A549 (cell line): ENCODE measurements at regions not wholly inside any gene's neighbourhood (a gene's known extent, or its start where the extent isn't known, plus 50 kb on each side); places are given as distances from the start of the nearest gene placed in this dataset.

Source experiments
- ATAC-seq, 2 experiments: fragments of 200-7000 bp in 1 of 2; fragments of >200 bp in 1 of 2; cut with Nextera tagmentation in 1 of 2; cut with Tn5 transposase in 1 of 2; 3 replicates each; pipeline versions ENCODE4 v1.8.0 to v1.9.1; 2018 to 2020; ENCODE audit warnings: mild to moderate bottlenecking in 1 of 2, moderate library complexity in 1 of 2
- CTCF ChIA-PET: fragments of 300-600 bp; sonication (Branson Sonifier 250); formaldehyde crosslinking; extraction: SDS; loops from one replicate; lab custom pipeline; 2021; ENCODE audit warnings: antibody characterized with exemption, inconsistent platforms; lab: Yijun Ruan, JAX
- POLR2A ChIA-PET: fragments of 350-600 bp; formaldehyde crosslinking; extraction: SDS; loops from one replicate; lab custom pipeline; 2021; ENCODE audit warnings: antibody characterized with exemption, inconsistent platforms; lab: Yijun Ruan, JAX
- DNase-seq, 2 experiments: peaks; one replicate each; pipeline versions ENCODE4 v3.0.0 to v3.0.0-alpha.2; 2011 to 2016; ENCODE audit warnings: low read depth in 1 of 2, low spot score in 1 of 2
- FAIRE-seq: peaks from 2 replicates; lab custom pipeline; 2011; peaks lifted over from hg19 to GRCh38; lab: Jason Lieb, UNC
- H3K27ac ChIP-seq, 2 experiments: fragments of >200 bp; sonication (Bioruptor Twin); formaldehyde crosslinking; 3 replicates each; pipeline ENCODE4 v1.5.1; 2016 to 2017
- H3K4me1 ChIP-seq: fragments of >200 bp; sonication (Bioruptor Twin); formaldehyde crosslinking; 3 replicates; pipeline ENCODE4 v1.6.1; 2016
- H3K4me2 ChIP-seq: fragments of >200 bp; sonication (Bioruptor Twin); formaldehyde crosslinking; 3 replicates; pipeline ENCODE4 v1.6.1; 2016
- H3K4me3 ChIP-seq: fragments of >200 bp; sonication (Bioruptor Twin); formaldehyde crosslinking; 3 replicates; pipeline ENCODE4 v1.5.1; 2016
- H3K9me3 ChIP-seq: fragments of >200 bp; sonication (Bioruptor Twin); formaldehyde crosslinking; 3 replicates; pipeline ENCODE4 v1.6.1; 2016
- BHLHE40 ChIP-seq: IDR thresholded peaks from 2 replicates; pipeline ENCODE4 v1.6.1; 2012; ENCODE audit warnings: low read depth, low read length, inconsistent platforms
- CBX2 ChIP-seq: fragments of 200-600 bp; sonication (generic); IDR thresholded peaks from 2 replicates; pipeline ENCODE4 v1.6.1; 2016; ENCODE audit warnings: low read depth, mild to moderate bottlenecking, borderline replicate concordance
- HOXB5 ChIP-seq: fragments of 250-450 bp; sonication (Bioruptor Pico); IDR thresholded peaks from 2 replicates; pipeline ENCODE4 v1.5.0; 2020; ENCODE audit warnings: mild to moderate bottlenecking, moderate library complexity
- JUN ChIP-seq, 2 experiments: fragments of >200 bp; sonication (Bioruptor Twin); formaldehyde crosslinking; IDR thresholded peaks; 2 replicates in 1 of 2; 3 replicates in 1 of 2; pipeline ENCODE4 v1.6.1; 2016 to 2017
- KDM1A ChIP-seq: fragments of 200-600 bp; sonication (generic); IDR thresholded peaks from 2 replicates; pipeline ENCODE4 v1.6.1; 2016; ENCODE audit warnings: low read depth, mild to moderate bottlenecking
- MAZ ChIP-seq: fragments of 150-350 bp; IDR thresholded peaks from 2 replicates; pipeline ENCODE4 v1.6.1; 2014; ENCODE audit warnings: antibody characterized with exemption, low read depth, low read length, borderline replicate concordance
- POLR2A ChIP-seq: IDR thresholded peaks from 2 replicates; pipeline ENCODE4 v1.6.1; 2012; ENCODE audit warnings: mild to moderate bottlenecking, low read length
- POLR2AphosphoS2 ChIP-seq: conservative IDR thresholded peaks from 2 replicates; pipeline ENCODE4 v1.6.1; 2012; ENCODE audit warnings: low read length, improper control_type of control experiment, inconsistent platforms
- RAD21 ChIP-seq, 2 experiments: fragments of >200 bp in 1 of 2; sonication (Bioruptor Twin) in 1 of 2; formaldehyde crosslinking in 1 of 2; IDR thresholded peaks in 1 of 2; conservative IDR thresholded peaks in 1 of 2; 2 replicates in 1 of 2; 3 replicates in 1 of 2; pipeline ENCODE4 v1.6.1; 2012 to 2018; ENCODE audit warnings: inconsistent platforms in 1 of 2
- RARB ChIP-seq: fragments of 250-450 bp; sonication (Bioruptor Pico); IDR thresholded peaks from 2 replicates; pipeline ENCODE4 v1.8.0; 2021; ENCODE audit warnings: mild to moderate bottlenecking, moderate library complexity
- RFX5 ChIP-seq: fragments of 450-650 bp; IDR thresholded peaks from 2 replicates; pipeline ENCODE4 v1.7.1; 2014; ENCODE audit warnings: antibody characterized with exemption, mild to moderate bottlenecking, moderate library complexity
- RNF2 ChIP-seq: fragments of 200-600 bp; sonication (generic); IDR thresholded peaks from 2 replicates; pipeline ENCODE4 v1.6.1; 2016; ENCODE audit warnings: low read depth, mild to moderate bottlenecking, antibody characterized with exemption, moderate library complexity, borderline replicate concordance
- SMC3 ChIP-seq: fragments of >200 bp; sonication (Bioruptor Twin); formaldehyde crosslinking; IDR thresholded peaks from 3 replicates; pipeline ENCODE4 v1.6.1; 2018; ENCODE audit warnings: inconsistent platforms
- SREBF2 ChIP-seq: fragments of 450-650 bp; IDR thresholded peaks from 2 replicates; pipeline ENCODE4 v1.6.1; 2014; ENCODE audit warnings: mild to moderate bottlenecking, moderate library complexity
- ZFP36 ChIP-seq: fragments of 450-650 bp; IDR thresholded peaks from 2 replicates; pipeline ENCODE4 v1.6.1; 2014; ENCODE audit warnings: borderline replicate concordance; ENCODE audit not compliant: partially characterized antibody
- ZSCAN20 ChIP-seq: fragments of 250-450 bp; sonication (Bioruptor Pico); IDR thresholded peaks from 2 replicates; pipeline ENCODE4 v1.8.0; 2022; ENCODE audit warnings: mild to moderate bottlenecking, moderate library complexity
- WGBS: methylation state at CpG from one replicate; pipeline ENCODE4 v1.1.6; 2017; ENCODE audit errors: missing lambda C conversion rate; 5-methylcytosine and 5-hydroxymethylcytosine counted together
- TF ChIP-seq, protein P1 (sequence below): IDR thresholded peaks from 2 replicates; pipeline ENCODE4 v1.6.1; 2012
- TF ChIP-seq, protein P2 (sequence below): fragments of 450-650 bp; IDR thresholded peaks from 2 replicates; pipeline ENCODE4 v1.6.1; 2014; ENCODE audit warnings: antibody characterized with exemption
- TF ChIP-seq, protein P3 (sequence below): IDR thresholded peaks from 2 replicates; pipeline ENCODE4 v1.6.1; 2012; ENCODE audit warnings: low read depth, borderline replicate concordance
- TF ChIP-seq, protein P4 (sequence below): fragments of 250-450 bp; sonication (Bioruptor Pico); IDR thresholded peaks from 2 replicates; pipeline ENCODE4 v1.5.0; 2021; ENCODE audit warnings: mild to moderate bottlenecking, moderate library complexity, borderline replicate concordance
- TF ChIP-seq, protein P5 (sequence below): fragments of >200 bp; sonication (Bioruptor Twin); formaldehyde crosslinking; IDR thresholded peaks from 3 replicates; pipeline ENCODE4 v1.6.1; 2016
- TF ChIP-seq, protein P6 (sequence below): IDR thresholded peaks from 2 replicates; pipeline ENCODE4 v1.6.1; 2012
- TF ChIP-seq, protein P7 (sequence below): fragments of >200 bp; sonication (Bioruptor Twin); formaldehyde crosslinking; IDR thresholded peaks from 2 replicates; pipeline ENCODE4 v1.6.1; 2016

DNA sequence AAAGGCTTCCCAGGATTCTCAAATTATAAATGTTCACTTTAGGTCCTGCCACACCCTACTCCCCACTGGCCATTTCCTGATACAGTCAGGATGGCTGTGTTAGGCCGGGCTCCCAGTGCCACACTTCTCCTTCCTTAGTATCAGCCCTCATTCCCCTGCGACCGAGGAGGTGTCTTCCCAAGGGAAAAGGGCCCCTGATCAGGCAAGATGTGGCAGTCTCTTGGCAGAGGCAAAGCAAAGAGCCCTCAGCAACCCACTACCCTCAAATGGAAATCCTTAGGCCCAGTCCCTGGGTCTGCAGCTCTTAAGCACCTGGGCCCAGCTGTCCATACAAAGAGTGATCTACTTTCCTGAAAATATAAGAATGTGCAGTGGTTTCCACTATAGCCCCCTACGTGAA, 96.5 kb upstream of the VASH1 start (continued):
- TF ChIP-seq POLR2AphosphoS2: no peak

DNA sequence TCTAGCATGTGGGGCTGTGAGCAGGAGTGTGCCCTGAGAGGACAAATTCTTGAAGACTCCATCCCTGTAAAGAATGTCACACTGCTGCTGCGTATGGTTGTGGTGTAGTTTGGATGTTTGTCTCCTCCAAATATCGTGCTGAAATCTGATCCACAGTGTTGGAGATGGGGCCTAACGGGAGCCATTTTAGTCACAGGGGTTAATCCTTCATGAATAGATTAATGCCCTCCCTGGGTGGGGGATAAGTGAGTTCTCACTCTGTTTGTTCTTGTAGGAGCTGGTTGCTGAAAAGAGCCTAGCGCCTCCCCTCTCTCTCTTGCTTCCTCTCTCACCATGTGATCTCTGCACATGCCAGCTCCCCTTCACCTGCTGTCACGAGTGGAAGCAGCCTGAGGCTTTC, 94.5 kb upstream of the VASH1 start:
- Histone ChIP-seq H3K4me2 (no peak overlapping the region), H3K4me3 (no peak overlapping the region), H3K27ac (no peak overlapping the region), H3K4me1 (no peaks in the 10 kb centered on the region), H3K9me3 (peaks cover 3% of the 10 kb centered on the region; the same call in 1 of the 3 replicates)
- 15% methylated on average over 5 of the region's 5 CpGs for WGBS
- ChIA-PET POLR2A (no interaction called here), CTCF (no interaction called here)
- FAIRE-seq (no peak), DNase-seq (no peak), ATAC-seq (no peak; a peak in 1 of 6 replicates)
- TF ChIP-seq, protein P1, sequence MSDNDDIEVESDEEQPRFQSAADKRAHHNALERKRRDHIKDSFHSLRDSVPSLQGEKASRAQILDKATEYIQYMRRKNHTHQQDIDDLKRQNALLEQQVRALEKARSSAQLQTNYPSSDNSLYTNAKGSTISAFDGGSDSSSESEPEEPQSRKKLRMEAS: no peak

DNA sequence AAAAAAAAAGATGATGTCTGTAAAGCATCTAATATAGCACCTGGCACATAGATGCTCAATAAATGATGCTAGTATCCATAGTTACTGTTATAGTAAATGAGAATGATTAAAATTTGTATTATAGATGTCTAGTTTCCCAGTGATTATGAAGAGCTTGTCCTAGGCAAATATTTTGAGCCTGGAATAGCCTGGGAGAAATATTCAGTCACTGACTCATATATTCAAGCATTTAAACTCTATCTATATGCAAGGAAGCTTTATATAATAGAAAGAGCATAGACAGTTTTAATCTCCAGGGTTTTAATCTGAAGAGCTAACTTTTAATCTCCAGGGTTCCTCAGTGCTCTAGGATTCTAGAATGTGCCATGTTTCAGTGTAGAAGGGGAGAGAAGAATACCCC, 91.5 kb upstream of the VASH1 start:
- CTCF ChIA-PET: no interaction called here
- FAIRE-seq (no peak), DNase-seq (no peak), ATAC-seq (no peak)
- Histone ChIP-seq H3K4me1 (no peaks in the 10 kb centered on the region), H3K27ac (no peak overlapping the region), H3K4me3 (no peak overlapping the region), H3K4me2 (no peak overlapping the region), H3K9me3 (peaks cover 3% of the 10 kb centered on the region; the same call in 1 of the 3 replicates)
- TF ChIP-seq POLR2A (no peak), KDM1A (no peak), CBX2 (no peak), SREBF2 (no peak), ZSCAN20 (CRISPR knock-in tag) (no peak), BHLHE40 (no peak)
- TF ChIP-seq, protein P2, sequence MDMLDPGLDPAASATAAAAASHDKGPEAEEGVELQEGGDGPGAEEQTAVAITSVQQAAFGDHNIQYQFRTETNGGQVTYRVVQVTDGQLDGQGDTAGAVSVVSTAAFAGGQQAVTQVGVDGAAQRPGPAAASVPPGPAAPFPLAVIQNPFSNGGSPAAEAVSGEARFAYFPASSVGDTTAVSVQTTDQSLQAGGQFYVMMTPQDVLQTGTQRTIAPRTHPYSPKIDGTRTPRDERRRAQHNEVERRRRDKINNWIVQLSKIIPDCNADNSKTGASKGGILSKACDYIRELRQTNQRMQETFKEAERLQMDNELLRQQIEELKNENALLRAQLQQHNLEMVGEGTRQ: no peak
- TF ChIP-seq, protein P3, sequence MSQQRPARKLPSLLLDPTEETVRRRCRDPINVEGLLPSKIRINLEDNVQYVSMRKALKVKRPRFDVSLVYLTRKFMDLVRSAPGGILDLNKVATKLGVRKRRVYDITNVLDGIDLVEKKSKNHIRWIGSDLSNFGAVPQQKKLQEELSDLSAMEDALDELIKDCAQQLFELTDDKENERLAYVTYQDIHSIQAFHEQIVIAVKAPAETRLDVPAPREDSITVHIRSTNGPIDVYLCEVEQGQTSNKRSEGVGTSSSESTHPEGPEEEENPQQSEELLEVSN: no peak
- POLR2A ChIA-PET: no interaction called here

DNA sequence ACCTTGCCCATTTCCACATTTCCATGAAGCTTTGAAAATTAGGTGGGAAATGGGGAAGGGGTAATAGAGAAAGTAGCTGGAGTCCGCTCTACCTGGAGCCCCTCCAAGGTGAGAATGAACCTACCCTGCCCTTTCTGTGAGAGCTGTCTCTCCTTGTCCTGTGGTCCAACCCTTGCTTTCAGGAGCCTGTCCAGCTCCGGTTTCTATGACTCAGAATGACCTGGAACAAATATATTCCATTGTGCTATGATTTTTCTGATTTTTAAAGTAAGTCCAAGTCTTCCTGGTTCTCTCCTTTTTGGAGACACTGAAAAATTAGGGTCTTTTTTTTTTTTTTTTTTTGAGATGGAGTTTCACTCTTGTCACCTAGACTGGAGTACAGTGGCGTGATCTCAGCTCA, 89.1 kb upstream of the VASH1 start:
- DNase-seq (no peak), FAIRE-seq (no peak), ATAC-seq (no peak)
- H3K4me2 ChIP-seq: no peak overlapping the region
- H3K4me3 ChIP-seq: no peak overlapping the region
- 30% methylated on average over 3 of the region's 3 CpGs for WGBS
- POLR2A ChIA-PET: interaction anchor here (0.7 kb wide), 1 partner anchor 934 kb away, joined by 5 read pairs; no protein-coding TSS in a partner anchor
- CTCF ChIA-PET: no interaction called here
- peaks cover 3% of the 10 kb centered on the region; the same call in 1 of the 3 replicates for H3K9me3 ChIP-seq
- H3K27ac ChIP-seq: no peak overlapping the region
- no peaks in the 10 kb centered on the region for H3K4me1 ChIP-seq
- TF ChIP-seq, protein P4, sequence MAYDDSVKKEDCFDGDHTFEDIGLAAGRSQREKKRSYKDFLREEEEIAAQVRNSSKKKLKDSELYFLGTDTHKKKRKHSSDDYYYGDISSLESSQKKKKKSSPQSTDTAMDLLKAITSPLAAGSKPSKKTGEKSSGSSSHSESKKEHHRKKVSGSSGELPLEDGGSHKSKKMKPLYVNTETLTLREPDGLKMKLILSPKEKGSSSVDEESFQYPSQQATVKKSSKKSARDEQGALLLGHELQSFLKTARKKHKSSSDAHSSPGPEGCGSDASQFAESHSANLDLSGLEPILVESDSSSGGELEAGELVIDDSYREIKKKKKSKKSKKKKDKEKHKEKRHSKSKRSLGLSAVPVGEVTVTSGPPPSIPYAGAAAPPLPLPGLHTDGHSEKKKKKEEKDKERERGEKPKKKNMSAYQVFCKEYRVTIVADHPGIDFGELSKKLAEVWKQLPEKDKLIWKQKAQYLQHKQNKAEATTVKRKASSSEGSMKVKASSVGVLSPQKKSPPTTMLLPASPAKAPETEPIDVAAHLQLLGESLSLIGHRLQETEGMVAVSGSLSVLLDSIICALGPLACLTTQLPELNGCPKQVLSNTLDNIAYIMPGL (CRISPR knock-in tag): no peak
- TF ChIP-seq, protein P3: no peak
- TF ChIP-seq, protein P5, sequence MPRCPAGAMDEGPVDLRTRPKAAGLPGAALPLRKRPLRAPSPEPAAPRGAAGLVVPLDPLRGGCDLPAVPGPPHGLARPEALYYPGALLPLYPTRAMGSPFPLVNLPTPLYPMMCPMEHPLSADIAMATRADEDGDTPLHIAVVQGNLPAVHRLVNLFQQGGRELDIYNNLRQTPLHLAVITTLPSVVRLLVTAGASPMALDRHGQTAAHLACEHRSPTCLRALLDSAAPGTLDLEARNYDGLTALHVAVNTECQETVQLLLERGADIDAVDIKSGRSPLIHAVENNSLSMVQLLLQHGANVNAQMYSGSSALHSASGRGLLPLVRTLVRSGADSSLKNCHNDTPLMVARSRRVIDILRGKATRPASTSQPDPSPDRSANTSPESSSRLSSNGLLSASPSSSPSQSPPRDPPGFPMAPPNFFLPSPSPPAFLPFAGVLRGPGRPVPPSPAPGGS: no peak
- TF ChIP-seq, protein P1: no peak
- TF ChIP-seq, protein P2: no peak
- TF ChIP-seq RAD21 (conservative IDR thresholded peaks at IDR 0.05 in 1 of 2, IDR thresholded peaks at IDR 0.05 in 1 of 2) (no peak), SMC3 (no peak), RNF2 (no peak), JUN (IDR thresholded peaks at IDR 0.05) (no peak), HOXB5 (no peak), ZFP36 (no peak), RARB (CRISPR knock-in tag) (no peak), MAZ (no peak), RFX5 (no peak)
- TF ChIP-seq, protein P6, sequence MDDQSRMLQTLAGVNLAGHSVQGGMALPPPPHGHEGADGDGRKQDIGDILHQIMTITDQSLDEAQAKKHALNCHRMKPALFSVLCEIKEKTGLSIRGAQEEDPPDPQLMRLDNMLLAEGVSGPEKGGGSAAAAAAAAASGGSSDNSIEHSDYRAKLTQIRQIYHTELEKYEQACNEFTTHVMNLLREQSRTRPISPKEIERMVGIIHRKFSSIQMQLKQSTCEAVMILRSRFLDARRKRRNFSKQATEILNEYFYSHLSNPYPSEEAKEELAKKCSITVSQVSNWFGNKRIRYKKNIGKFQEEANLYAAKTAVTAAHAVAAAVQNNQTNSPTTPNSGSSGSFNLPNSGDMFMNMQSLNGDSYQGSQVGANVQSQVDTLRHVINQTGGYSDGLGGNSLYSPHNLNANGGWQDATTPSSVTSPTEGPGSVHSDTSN: no peak
- TF ChIP-seq, protein P7, sequence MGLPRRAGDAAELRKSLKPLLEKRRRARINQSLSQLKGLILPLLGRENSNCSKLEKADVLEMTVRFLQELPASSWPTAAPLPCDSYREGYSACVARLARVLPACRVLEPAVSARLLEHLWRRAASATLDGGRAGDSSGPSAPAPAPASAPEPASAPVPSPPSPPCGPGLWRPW: no peak
